Ovary (tissue), 7 donors: ENCODE measurements at regions not wholly inside any gene's neighbourhood (a gene's known extent, or its start where the extent isn't known, plus 50 kb on each side); places are given as distances from the start of the nearest gene placed in this dataset.

Experiments
- DNase-seq, 5 donors: peaks; one replicate each; pipeline ENCODE4 v3.0.0-alpha.2; 2019 to 2020
- H3K27ac ChIP-seq, 2 donors: fragments of 200-600 bp; one replicate each; pipeline versions ENCODE4 v1.5.1 to v1.8.0; 2019 to 2022
- H3K27me3 ChIP-seq: fragments of 200-600 bp; one replicate; pipeline ENCODE4 v1.8.0; 2022
- H3K36me3 ChIP-seq: fragments of 200-600 bp; sonication (generic); one replicate; pipeline ENCODE4 v1.5.1; 2019
- H3K4me1 ChIP-seq: one replicate; pipeline ENCODE4 v1.8.1; 2013; ENCODE audit warnings: mild to moderate bottlenecking, moderate library complexity; ENCODE audit not compliant: insufficient read depth
- H3K4me3 ChIP-seq: fragments of 200-600 bp; sonication (generic); one replicate; pipeline ENCODE4 v1.5.1; 2017
- H3K9me3 ChIP-seq, 2 donors: fragments of 200-600 bp in 1 of 2; sonication (generic) in 1 of 2; one replicate each; pipeline versions ENCODE4 v1.5.1 to v1.8.1; 2013 to 2019; ENCODE audit warnings: mild to moderate bottlenecking in 1 of 2, moderate library complexity in 1 of 2
- CTCF ChIP-seq, 3 donors: fragments of 450-650 bp in 2 of 3; fragments of 200-600 bp in 1 of 3; IDR thresholded peaks; one replicate each; pipeline versions ENCODE4 v1.5.1 to v1.8.0; 2016 to 2022; ENCODE audit warnings: antibody characterized with exemption in 3 of 3, mild to moderate bottlenecking in 1 of 3
- EP300 ChIP-seq: sonication (generic); formaldehyde crosslinking; IDR thresholded peaks from one replicate; pipeline ENCODE4 v1.6.1; 2017; ENCODE audit warnings: antibody characterized with exemption
- POLR2A ChIP-seq: fragments of 450-650 bp; IDR thresholded peaks from one replicate; pipeline ENCODE4 v1.6.1; 2017; ENCODE audit warnings: antibody characterized with exemption, mild to moderate bottlenecking, moderate library complexity
- WGBS, 3 donors: extraction: QIAGEN DNeasy Blood & Tissue Kit in 1 of 3; methylation state at CpG; one replicate each; pipeline versions ENCODE4 v1.1.5 to v1.1.7; 2013 to 2017; 5-methylcytosine and 5-hydroxymethylcytosine counted together
- intact Hi-C, 4 donors: fragments of 100-400 bp; cut with DNase I; formaldehyde crosslinking; loops; one replicate each; pipeline versions ENCODE4 v1.11.0 to v1.15.1; 2022 to 2023
- donor health status: DM: no; HTN: no; CAD: no; lungs with moderate emphysema.
- donor health status: DM: no; HTN: no; CAD: no.
- donor health status: Bipolar disorder and iron deficiency.
- donor health status: DM: no; HTN: no; CAD: no.
- donor health status: DM: yes; HTN: yes; CAD: no.

- 77 to 83% (median 82%) methylated on average over 3 of the region's 3 CpGs for WGBS, 3 donors
- Histone ChIP-seq H3K9me3 (no peaks in the 10 kb centered on the region), H3K27ac (no peak overlapping the region), H3K36me3 (no peaks in the 10 kb centered on the region), H3K27me3 (no peaks in the 10 kb centered on the region), H3K4me1 (no peaks in the 10 kb centered on the region), H3K4me3 (no peak overlapping the region)
- TF ChIP-seq EP300 = no peak
- no peak for TF ChIP-seq CTCF (IDR thresholded peaks at IDR 0.05)
- TF ChIP-seq POLR2A = no peak
- no peak for DNase-seq
- intact Hi-C loops = no loop called here
These were observed 220.9 kb downstream of the BUB3 start for GRCh38 chr10:123375097-123375496.

- no peaks in the 10 kb centered on the region for H3K27me3 ChIP-seq
- TF ChIP-seq CTCF (IDR thresholded peaks at IDR 0.05) (no peak), EP300 (no peak), POLR2A (no peak)
- intact Hi-C loops = no loop called here
- whole genome bisulfite sequencing, 3 donors = 68 to 84% (median 74%) methylated on average over 1 of the region's 1 CpG
- no peaks in the 10 kb centered on the region for H3K36me3 ChIP-seq
- no peaks in the 10 kb centered on the region for H3K4me1 ChIP-seq
- H3K9me3 ChIP-seq = no peaks in the 10 kb centered on the region
- no peak overlapping the region for H3K27ac ChIP-seq
- DNase-seq = no peak
- no peak overlapping the region for H3K4me3 ChIP-seq
These were observed 221.5 kb downstream of the BUB3 start for GRCh38 chr10:123375738-123376137.

GRCh38 chr10:123377883-123378282, 223.7 kb downstream of the BUB3 start:
- Histone ChIP-seq H3K36me3 (no peaks in the 10 kb centered on the region), H3K9me3 (no peaks in the 10 kb centered on the region), H3K27me3 (no peaks in the 10 kb centered on the region), H3K4me1 (no peaks in the 10 kb centered on the region), H3K27ac (no peak overlapping the region), H3K4me3 (no peak overlapping the region)
- intact Hi-C loops = no loop called here
- 7 to 21% (median 10%) methylated on average over 8 of the region's 8 CpGs for whole genome bisulfite sequencing, 3 donors
- no peak for TF ChIP-seq POLR2A
- TF ChIP-seq CTCF (IDR thresholded peaks at IDR 0.05) = no peak
- TF ChIP-seq EP300 = no peak
- no peak for DNase-seq

GRCh38 chr10:123378302-123378701, 224.1 kb downstream of the BUB3 start:
- H3K4me3 ChIP-seq = no peak overlapping the region
- no peaks in the 10 kb centered on the region for H3K36me3 ChIP-seq
- TF ChIP-seq EP300 (no peak), CTCF (IDR thresholded peaks at IDR 0.05) (no peak), POLR2A (no peak)
- intact Hi-C loops = no loop called here
- no peaks in the 10 kb centered on the region for H3K9me3 ChIP-seq
- WGBS, 3 donors = 91 to 97% (median 96%) methylated on average over 2 of the region's 2 CpGs
- no peaks in the 10 kb centered on the region for H3K4me1 ChIP-seq
- no peak overlapping the region for H3K27ac ChIP-seq
- no peak for DNase-seq
- no peaks in the 10 kb centered on the region for H3K27me3 ChIP-seq

- no peak for TF ChIP-seq POLR2A
- TF ChIP-seq CTCF (IDR thresholded peaks at IDR 0.05) = no peak
- no peak for TF ChIP-seq EP300
- H3K27me3 ChIP-seq = no peaks in the 10 kb centered on the region
- intact Hi-C loops = no loop called here
- H3K4me3 ChIP-seq = no peak overlapping the region
- WGBS, 3 donors = 65 to 74% (median 71%) methylated on average over 5 of the region's 5 CpGs
- no peaks in the 10 kb centered on the region for H3K36me3 ChIP-seq
- no peaks in the 10 kb centered on the region for H3K9me3 ChIP-seq
- no peak for DNase-seq
- no peaks in the 10 kb centered on the region for H3K4me1 ChIP-seq
- H3K27ac ChIP-seq = no peak overlapping the region
These were observed 225.0 kb downstream of the BUB3 start for GRCh38 chr10:123379156-123379555.
